HepG2 (cell line): ENCODE measurements at regions not wholly inside any gene's neighbourhood (a gene's known extent, or its start where the extent isn't known, plus 50 kb on each side); places are given as distances from the start of the nearest gene placed in this dataset.

Experiments
- ATF2 ChIP-seq: sonication (generic); formaldehyde crosslinking; IDR thresholded peaks from 2 replicates; pipeline ENCODE4 v1.4.0; 2020; ENCODE audit warnings: missing genetic modification reagents
- EEA1 ChIP-seq: sonication (generic); formaldehyde crosslinking; IDR thresholded peaks from 2 replicates; pipeline ENCODE4 v1.5.1; 2020; ENCODE audit warnings: mild to moderate bottlenecking, missing genetic modification reagents, borderline replicate concordance
- EHMT2 ChIP-seq: fragments of 200-600 bp; sonication (generic); IDR thresholded peaks from 2 replicates; pipeline ENCODE4 v1.7.0; 2017; ENCODE audit warnings: antibody characterized with exemption, low read depth, low read length, borderline replicate concordance
- SIN3A ChIP-seq: IDR thresholded peaks from 2 replicates; pipeline ENCODE4 v1.6.1; 2011; ENCODE audit warnings: low read depth, mild to moderate bottlenecking, control low read depth, low read length, borderline replicate concordance
- SKI ChIP-seq: fragments of 450-650 bp; IDR thresholded peaks from one replicate; pipeline ENCODE4 v1.6.1; 2018; ENCODE audit warnings: mild to moderate bottlenecking; ENCODE audit not compliant: partially characterized antibody
- SOX13 ChIP-seq, 3 experiments: fragments of 450-650 bp in 1 of 3; sonication (generic) in 1 of 3; formaldehyde crosslinking in 1 of 3; IDR thresholded peaks in 2 of 3; conservative IDR thresholded peaks in 1 of 3; 2 replicates each; pipeline versions ENCODE4 v1.5.0 to v1.6.1; 2016 to 2020; ENCODE audit warnings: antibody characterized with exemption in 1 of 3, mild to moderate bottlenecking in 1 of 3, missing compliant biosample characterization in 1 of 3, missing genetic modification reagents in 1 of 3, moderate library complexity in 1 of 3
- ZC3H13 ChIP-seq: sonication (generic); formaldehyde crosslinking; IDR thresholded peaks from 2 replicates; pipeline ENCODE4 v1.8.1; 2023; ENCODE audit warnings: mild to moderate bottlenecking, missing genetic modification reagents, moderate library complexity
- ZNF225 ChIP-seq: sonication (generic); formaldehyde crosslinking; IDR thresholded peaks from 2 replicates; pipeline ENCODE4 v1.4.0; 2020; ENCODE audit warnings: mild to moderate bottlenecking, missing genetic modification reagents
- ZNF547 ChIP-seq: sonication (generic); formaldehyde crosslinking; IDR thresholded peaks from 2 replicates; pipeline ENCODE4 v1.5.1; 2020; ENCODE audit warnings: mild to moderate bottlenecking, missing genetic modification reagents
- ZNF552 ChIP-seq: sonication (generic); formaldehyde crosslinking; IDR thresholded peaks from 2 replicates; pipeline ENCODE4 v1.9.0; 2022; ENCODE audit warnings: missing genetic modification reagents, mild to moderate bottlenecking, borderline replicate concordance
- ZNF644 ChIP-seq: IDR thresholded peaks from 2 replicates; pipeline ENCODE4 v1.6.1; 2016; ENCODE audit warnings: low read depth
- ZSCAN29 ChIP-seq: sonication (generic); formaldehyde crosslinking; conservative IDR thresholded peaks from 2 replicates; pipeline ENCODE4 v1.4.0; 2020; ENCODE audit warnings: mild to moderate bottlenecking, missing genetic modification reagents
- TF ChIP-seq, protein P1 (sequence below), 2 experiments: sonication (generic) in 1 of 2; formaldehyde crosslinking in 1 of 2; IDR thresholded peaks; 2 replicates each; pipeline versions ENCODE4 v1.4.0 to v1.6.1; 2016 to 2020; ENCODE audit warnings: borderline replicate concordance in 1 of 2, low read depth in 1 of 2, mild to moderate bottlenecking in 1 of 2, missing genetic modification reagents in 1 of 2
- TF ChIP-seq, protein P2 (sequence below): sonication (generic); formaldehyde crosslinking; IDR thresholded peaks from 2 replicates; pipeline ENCODE4 v1.4.0; 2020; ENCODE audit warnings: missing genetic modification reagents
- TF ChIP-seq, protein P3 (sequence below): sonication (generic); formaldehyde crosslinking; IDR thresholded peaks from 2 replicates; pipeline ENCODE4 v1.8.0; 2022; ENCODE audit warnings: mild to moderate bottlenecking, missing genetic modification reagents; ENCODE audit not compliant: insufficient replicate concordance
- TF ChIP-seq, protein P4 (sequence below): sonication (generic); formaldehyde crosslinking; IDR thresholded peaks from 2 replicates; pipeline ENCODE4 v1.4.0; 2020; ENCODE audit warnings: mild to moderate bottlenecking, missing genetic modification reagents
- TF ChIP-seq, protein P5 (sequence below): sonication (generic); formaldehyde crosslinking; IDR thresholded peaks from 2 replicates; pipeline ENCODE4 v1.4.0; 2020; ENCODE audit warnings: missing genetic modification reagents

DNA sequence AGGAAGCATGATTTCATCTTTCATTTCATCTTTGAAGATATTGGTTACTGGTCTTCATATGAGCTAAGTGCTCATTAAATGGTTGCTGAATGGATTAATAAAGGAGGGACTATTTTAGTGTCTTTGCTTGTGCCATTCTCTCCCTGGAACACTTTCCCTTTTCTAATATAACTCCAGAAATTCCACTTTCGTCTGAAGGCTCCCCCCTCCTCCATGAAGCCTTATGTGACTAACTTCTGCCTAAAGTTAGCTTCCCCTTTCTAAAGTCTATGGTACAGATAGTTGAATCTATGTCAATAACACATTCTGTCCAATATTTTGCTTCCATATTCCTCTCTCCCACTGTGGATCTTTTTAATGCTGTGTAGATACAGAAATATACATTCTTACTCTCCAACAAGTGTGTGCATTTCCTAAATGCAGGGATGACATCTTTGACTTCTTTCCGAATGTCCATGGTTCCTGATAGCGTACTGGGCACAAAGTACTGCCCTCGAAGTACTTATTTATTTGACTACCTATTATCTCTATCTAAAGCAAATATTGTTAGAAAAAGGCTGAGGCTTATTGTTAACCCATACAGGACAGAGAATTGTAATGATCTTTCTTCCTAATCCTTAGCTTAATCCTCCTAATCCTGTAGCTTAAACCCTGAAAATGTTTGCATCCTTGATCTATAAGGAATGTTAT lies 84.7 kb upstream of the ELOVL5 start (continued):
- no peak for TF ChIP-seq EEA1
- TF ChIP-seq, protein P1, sequence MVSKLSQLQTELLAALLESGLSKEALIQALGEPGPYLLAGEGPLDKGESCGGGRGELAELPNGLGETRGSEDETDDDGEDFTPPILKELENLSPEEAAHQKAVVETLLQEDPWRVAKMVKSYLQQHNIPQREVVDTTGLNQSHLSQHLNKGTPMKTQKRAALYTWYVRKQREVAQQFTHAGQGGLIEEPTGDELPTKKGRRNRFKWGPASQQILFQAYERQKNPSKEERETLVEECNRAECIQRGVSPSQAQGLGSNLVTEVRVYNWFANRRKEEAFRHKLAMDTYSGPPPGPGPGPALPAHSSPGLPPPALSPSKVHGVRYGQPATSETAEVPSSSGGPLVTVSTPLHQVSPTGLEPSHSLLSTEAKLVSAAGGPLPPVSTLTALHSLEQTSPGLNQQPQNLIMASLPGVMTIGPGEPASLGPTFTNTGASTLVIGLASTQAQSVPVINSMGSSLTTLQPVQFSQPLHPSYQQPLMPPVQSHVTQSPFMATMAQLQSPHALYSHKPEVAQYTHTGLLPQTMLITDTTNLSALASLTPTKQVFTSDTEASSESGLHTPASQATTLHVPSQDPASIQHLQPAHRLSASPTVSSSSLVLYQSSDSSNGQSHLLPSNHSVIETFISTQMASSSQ (IDR thresholded peaks at IDR 0.05; ENCODE audit: low read depth), result no peak
- TF ChIP-seq, protein P1 (CRISPR knock-in tag; IDR thresholded peaks at IDR 0.05; ENCODE audit: borderline replicate concordance), result no peak
- no peak for TF ChIP-seq SKI
- TF ChIP-seq SIN3A, result no peak
- no peak for TF ChIP-seq ZSCAN29 (CRISPR knock-in tag)
- TF ChIP-seq, protein P2, sequence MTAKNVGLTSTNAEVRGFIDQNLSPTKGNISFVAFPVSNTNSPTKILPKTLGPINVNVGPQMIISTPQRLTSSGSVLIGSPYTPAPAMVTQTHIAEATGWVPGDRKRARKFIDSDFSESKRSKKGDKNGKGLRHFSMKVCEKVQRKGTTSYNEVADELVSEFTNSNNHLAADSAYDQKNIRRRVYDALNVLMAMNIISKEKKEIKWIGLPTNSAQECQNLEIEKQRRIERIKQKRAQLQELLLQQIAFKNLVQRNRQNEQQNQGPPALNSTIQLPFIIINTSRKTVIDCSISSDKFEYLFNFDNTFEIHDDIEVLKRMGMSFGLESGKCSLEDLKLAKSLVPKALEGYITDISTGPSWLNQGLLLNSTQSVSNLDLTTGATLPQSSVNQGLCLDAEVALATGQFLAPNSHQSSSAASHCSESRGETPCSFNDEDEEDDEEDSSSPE (CRISPR knock-in tag), result no peak
- TF ChIP-seq ATF2 (CRISPR knock-in tag), result no peak
- TF ChIP-seq ZNF644 (CRISPR knock-in tag), result no peak
- TF ChIP-seq, protein P3, sequence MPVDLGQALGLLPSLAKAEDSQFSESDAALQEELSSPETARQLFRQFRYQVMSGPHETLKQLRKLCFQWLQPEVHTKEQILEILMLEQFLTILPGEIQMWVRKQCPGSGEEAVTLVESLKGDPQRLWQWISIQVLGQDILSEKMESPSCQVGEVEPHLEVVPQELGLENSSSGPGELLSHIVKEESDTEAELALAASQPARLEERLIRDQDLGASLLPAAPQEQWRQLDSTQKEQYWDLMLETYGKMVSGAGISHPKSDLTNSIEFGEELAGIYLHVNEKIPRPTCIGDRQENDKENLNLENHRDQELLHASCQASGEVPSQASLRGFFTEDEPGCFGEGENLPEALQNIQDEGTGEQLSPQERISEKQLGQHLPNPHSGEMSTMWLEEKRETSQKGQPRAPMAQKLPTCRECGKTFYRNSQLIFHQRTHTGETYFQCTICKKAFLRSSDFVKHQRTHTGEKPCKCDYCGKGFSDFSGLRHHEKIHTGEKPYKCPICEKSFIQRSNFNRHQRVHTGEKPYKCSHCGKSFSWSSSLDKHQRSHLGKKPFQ (CRISPR knock-in tag), result no peak
- TF ChIP-seq, protein P4, sequence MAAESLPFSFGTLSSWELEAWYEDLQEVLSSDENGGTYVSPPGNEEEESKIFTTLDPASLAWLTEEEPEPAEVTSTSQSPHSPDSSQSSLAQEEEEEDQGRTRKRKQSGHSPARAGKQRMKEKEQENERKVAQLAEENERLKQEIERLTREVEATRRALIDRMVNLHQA (CRISPR knock-in tag), result no peak
- no peak for TF ChIP-seq ZNF547
- no peak for TF ChIP-seq EHMT2
- TF ChIP-seq SOX13 (IDR thresholded peaks at IDR 0.05), result no peak
- TF ChIP-seq SOX13 (CRISPR knock-in tag; conservative IDR thresholded peaks at IDR 0.05 in 1 of 2, IDR thresholded peaks at IDR 0.05 in 1 of 2), result peak in 1 of 2 experiments; percentile 90; a peak in 2 of 4 replicates
- no peak for TF ChIP-seq ZNF225 (CRISPR knock-in tag)
- TF ChIP-seq, protein P5, sequence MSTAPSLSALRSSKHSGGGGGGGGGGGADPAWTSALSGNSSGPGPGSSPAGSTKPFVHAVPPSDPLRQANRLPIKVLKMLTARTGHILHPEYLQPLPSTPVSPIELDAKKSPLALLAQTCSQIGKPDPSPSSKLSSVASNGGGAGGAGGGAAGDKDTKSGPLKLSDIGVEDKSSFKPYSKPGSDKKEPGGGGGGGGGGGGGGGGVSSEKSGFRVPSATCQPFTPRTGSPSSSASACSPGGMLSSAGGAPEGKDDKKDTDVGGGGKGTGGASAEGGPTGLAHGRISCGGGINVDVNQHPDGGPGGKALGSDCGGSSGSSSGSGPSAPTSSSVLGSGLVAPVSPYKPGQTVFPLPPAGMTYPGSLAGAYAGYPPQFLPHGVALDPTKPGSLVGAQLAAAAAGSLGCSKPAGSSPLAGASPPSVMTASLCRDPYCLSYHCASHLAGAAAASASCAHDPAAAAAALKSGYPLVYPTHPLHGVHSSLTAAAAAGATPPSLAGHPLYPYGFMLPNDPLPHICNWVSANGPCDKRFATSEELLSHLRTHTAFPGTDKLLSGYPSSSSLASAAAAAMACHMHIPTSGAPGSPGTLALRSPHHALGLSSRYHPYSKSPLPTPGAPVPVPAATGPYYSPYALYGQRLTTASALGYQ, result peak; percentile 63; the same call in 1 of the 2 replicates
- no peak for TF ChIP-seq ZNF552
- TF ChIP-seq ZC3H13 (CRISPR knock-in tag), result no peak
